ENCODE measurements at regions not wholly inside any gene's neighbourhood (a gene's known extent, or its start where the extent isn't known, plus 50 kb on each side); places are given as distances from the start of the nearest gene placed in this dataset.
A peak's percentile ranks its signal among the peaks of the same experiment; 100 is the strongest.

DNA sequence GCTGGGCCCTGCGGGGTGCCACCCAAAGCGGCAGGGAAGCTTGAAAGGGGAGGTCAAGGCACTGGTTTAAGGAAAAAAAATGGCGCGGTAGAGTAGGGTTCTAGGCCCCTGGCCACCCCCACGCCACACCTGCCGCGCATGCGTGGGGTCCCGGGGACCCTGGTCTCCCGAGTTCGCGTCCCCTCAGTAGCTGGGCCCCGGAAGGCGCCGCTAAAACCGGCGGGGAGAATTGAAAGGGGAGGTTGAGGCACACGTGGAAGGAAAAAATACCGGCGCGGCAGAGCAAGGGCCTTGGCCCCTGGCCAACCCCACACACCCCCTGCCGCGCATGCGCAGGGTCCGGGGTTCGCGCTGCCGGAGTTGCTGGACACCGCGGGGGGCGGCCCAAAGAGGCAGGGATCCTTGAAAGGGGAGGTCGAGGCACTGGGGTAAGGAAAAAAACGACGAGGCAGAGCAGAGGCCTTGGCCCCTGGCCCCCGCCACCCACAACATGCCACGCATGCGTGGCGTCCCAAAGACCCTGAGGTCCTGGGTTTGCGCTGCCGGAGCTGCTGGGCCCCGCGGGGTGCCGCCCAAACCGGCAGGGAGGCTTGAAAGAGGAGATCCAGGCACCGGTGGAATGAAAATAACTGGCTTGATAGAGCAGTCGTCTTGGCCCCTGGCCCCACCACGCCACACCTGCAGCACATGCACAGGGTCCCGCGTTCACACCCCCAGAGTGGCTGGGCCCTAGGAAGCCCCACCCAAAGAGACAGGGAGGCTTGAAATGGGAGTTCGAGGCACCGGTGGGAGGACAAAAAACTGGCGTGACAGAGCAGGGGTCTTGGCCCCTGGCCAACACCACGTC is 314.5 kb downstream of the ALG10 start:
- Mint-ChIP-seq H3K27me3 (no peaks in the 10 kb centered on the region), H3K9me3 (peaks cover 0 to 24% (median 10%) of the 10 kb centered on the region in 5 donors), H3K4me3 (no peak overlapping the region), H3K4me1 (no peaks in the 10 kb centered on the region), H3K27ac (peak overlapping the region in 1 of 8 donors; percentile 61), H3K36me3 (no peaks in the 10 kb centered on the region)
- POLR2A ChIA-PET: no interaction called here
- CTCF ChIA-PET: no interaction called here
- DNase-seq: no peak
- Histone ChIP-seq H3K9me3 (ENCODE audit: low read length) (no peaks in the 10 kb centered on the region), H3K27ac (ENCODE audit: low read depth, low read length) (no peak overlapping the region), H3K36me3 (ENCODE audit: insufficient read depth, low read length) (no peaks in the 10 kb centered on the region), H3K4me1 (ENCODE audit: insufficient read depth, low read length) (no peaks in the 10 kb centered on the region), H3K27me3 (ENCODE audit: insufficient read depth, low read length, poor library complexity, severe bottlenecking) (no peaks in the 10 kb centered on the region), H3K4me3 (ENCODE audit: low read length) (no peak overlapping the region)

DNA sequence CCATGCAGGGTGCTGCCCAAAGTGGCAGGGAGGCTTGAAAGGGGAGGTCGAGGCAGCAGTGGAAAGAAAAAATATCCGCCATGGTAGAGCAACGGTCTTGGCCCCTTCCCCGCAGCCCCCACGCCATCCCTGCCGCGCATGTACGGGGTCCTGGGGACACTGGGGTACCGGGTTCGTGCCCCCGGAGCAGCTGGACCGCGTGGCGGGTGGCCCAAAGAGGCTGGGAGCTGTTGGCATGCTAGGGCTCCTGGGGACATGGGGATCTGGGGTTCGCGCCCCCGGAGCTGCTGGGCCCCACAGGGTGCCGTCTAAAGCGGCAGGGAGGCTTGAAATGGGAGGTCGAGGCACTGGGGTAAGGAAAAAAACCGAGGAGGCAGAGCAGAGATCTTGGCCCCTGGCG is 316.5 kb downstream of the ALG10 start:
- Histone ChIP-seq H3K4me3 (ENCODE audit: low read length) (no peak overlapping the region), H3K27me3 (ENCODE audit: insufficient read depth, low read length, poor library complexity, severe bottlenecking) (no peaks in the 10 kb centered on the region), H3K4me1 (ENCODE audit: insufficient read depth, low read length) (no peaks in the 10 kb centered on the region), H3K9me3 (ENCODE audit: low read length) (no peaks in the 10 kb centered on the region), H3K36me3 (ENCODE audit: insufficient read depth, low read length) (no peaks in the 10 kb centered on the region), H3K27ac (ENCODE audit: low read depth, low read length) (no peak overlapping the region)
- no peaks in the 10 kb centered on the region for H3K36me3 Mint-ChIP-seq
- H3K27ac Mint-ChIP-seq: no peak overlapping the region
- H3K4me3 Mint-ChIP-seq: no peak overlapping the region
- DNase-seq: no peak
- peaks cover 0 to 25% (median 8%) of the 10 kb centered on the region in 5 donors for H3K9me3 Mint-ChIP-seq
- CTCF ChIA-PET: no interaction called here
- POLR2A ChIA-PET: no interaction called here
- H3K27me3 Mint-ChIP-seq: no peaks in the 10 kb centered on the region
- no peaks in the 10 kb centered on the region for H3K4me1 Mint-ChIP-seq

- no peaks in the 10 kb centered on the region for H3K36me3 ChIP-seq (ENCODE audit: insufficient read depth, low read length)
- H3K27me3 ChIP-seq (ENCODE audit: insufficient read depth, low read length, poor library complexity, severe bottlenecking): no peaks in the 10 kb centered on the region
- no peak overlapping the region for H3K27ac ChIP-seq (ENCODE audit: low read depth, low read length)
- Mint-ChIP-seq H3K4me3 (no peak overlapping the region), H3K9me3 (peaks cover 0 to 23% (median 8%) of the 10 kb centered on the region in 5 donors), H3K27ac (no peak overlapping the region), H3K4me1 (no peaks in the 10 kb centered on the region), H3K36me3 (no peaks in the 10 kb centered on the region), H3K27me3 (no peaks in the 10 kb centered on the region)
- H3K4me3 ChIP-seq (ENCODE audit: low read length): no peak overlapping the region
- no peaks in the 10 kb centered on the region for H3K9me3 ChIP-seq (ENCODE audit: low read length)
- H3K4me1 ChIP-seq (ENCODE audit: insufficient read depth, low read length): no peaks in the 10 kb centered on the region
- no peak for DNase-seq
- ChIA-PET POLR2A (no interaction called here), CTCF (no interaction called here)
Measured at GRCh38 chr12:34339922-34340321, 317.6 kb downstream of the ALG10 start.

GRCh38 chr12:34340534-34341361 is 318.5 kb downstream of the ALG10 start:
- Mint-ChIP-seq H3K4me3 (peak overlapping the region in 1 of 7 donors; percentile 66), H3K36me3 (no peaks in the 10 kb centered on the region), H3K27me3 (no peaks in the 10 kb centered on the region), H3K27ac (no peak overlapping the region), H3K4me1 (no peaks in the 10 kb centered on the region), H3K9me3 (peaks cover 0 to 23% (median 8%) of the 10 kb centered on the region in 5 donors)
- Histone ChIP-seq H3K4me1 (ENCODE audit: insufficient read depth, low read length) (no peaks in the 10 kb centered on the region), H3K36me3 (ENCODE audit: insufficient read depth, low read length) (no peaks in the 10 kb centered on the region), H3K4me3 (ENCODE audit: low read length) (no peak overlapping the region), H3K27ac (ENCODE audit: low read depth, low read length) (no peak overlapping the region), H3K9me3 (ENCODE audit: low read length) (no peaks in the 10 kb centered on the region), H3K27me3 (ENCODE audit: insufficient read depth, low read length, poor library complexity, severe bottlenecking) (no peaks in the 10 kb centered on the region)
- ChIA-PET CTCF (no interaction called here), POLR2A (no interaction called here)
- no peak for DNase-seq

- ChIA-PET POLR2A (no interaction called here), CTCF (no interaction called here)
- Histone ChIP-seq H3K9me3 (ENCODE audit: low read length) (no peaks in the 10 kb centered on the region), H3K4me1 (ENCODE audit: insufficient read depth, low read length) (no peaks in the 10 kb centered on the region), H3K27ac (ENCODE audit: low read depth, low read length) (no peak overlapping the region), H3K4me3 (ENCODE audit: low read length) (no peak overlapping the region), H3K27me3 (ENCODE audit: insufficient read depth, low read length, poor library complexity, severe bottlenecking) (no peaks in the 10 kb centered on the region), H3K36me3 (ENCODE audit: insufficient read depth, low read length) (no peaks in the 10 kb centered on the region)
- Mint-ChIP-seq H3K36me3 (no peaks in the 10 kb centered on the region), H3K9me3 (peaks cover 0 to 21% (median 8%) of the 10 kb centered on the region in 5 donors), H3K4me3 (no peak overlapping the region), H3K27ac (no peak overlapping the region), H3K27me3 (no peaks in the 10 kb centered on the region), H3K4me1 (no peaks in the 10 kb centered on the region)
- no peak for DNase-seq
Measured at GRCh38 chr12:34341362-34341733, 319.1 kb downstream of the ALG10 start.

DNA sequence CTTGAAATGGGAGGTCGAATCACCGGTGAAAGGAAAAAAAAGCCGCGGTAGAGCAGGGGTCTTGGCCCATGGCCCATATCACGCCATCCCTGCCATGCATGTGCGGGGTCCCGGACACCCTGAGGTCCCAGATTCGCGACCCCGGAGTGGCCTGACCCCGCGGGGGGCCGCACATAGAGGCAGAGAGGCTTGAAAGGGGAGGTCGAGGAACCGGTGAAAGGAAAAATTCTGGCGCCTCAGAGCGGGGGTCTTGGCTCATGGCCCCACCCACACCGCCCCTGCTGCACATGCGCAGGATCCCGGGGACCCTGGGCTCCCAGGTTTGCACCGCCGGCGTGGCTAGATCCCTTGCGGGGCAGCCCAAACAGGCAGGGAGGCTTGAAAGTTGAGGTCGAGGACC is 319.8 kb downstream of the ALG10 start:
- Mint-ChIP-seq H3K36me3 (no peaks in the 10 kb centered on the region), H3K4me3 (no peak overlapping the region), H3K27me3 (no peaks in the 10 kb centered on the region), H3K4me1 (no peaks in the 10 kb centered on the region), H3K27ac (no peak overlapping the region), H3K9me3 (peaks cover 0 to 21% (median 8%) of the 10 kb centered on the region in 5 donors)
- CTCF ChIA-PET: no interaction called here
- no peak overlapping the region for H3K4me3 ChIP-seq (ENCODE audit: low read length)
- no peaks in the 10 kb centered on the region for H3K36me3 ChIP-seq (ENCODE audit: insufficient read depth, low read length)
- POLR2A ChIA-PET: no interaction called here
- H3K9me3 ChIP-seq (ENCODE audit: low read length): no peaks in the 10 kb centered on the region
- no peak for DNase-seq
- H3K27me3 ChIP-seq (ENCODE audit: insufficient read depth, low read length, poor library complexity, severe bottlenecking): no peaks in the 10 kb centered on the region
- no peaks in the 10 kb centered on the region for H3K4me1 ChIP-seq (ENCODE audit: insufficient read depth, low read length)
- H3K27ac ChIP-seq (ENCODE audit: low read depth, low read length): no peak overlapping the region

DNA sequence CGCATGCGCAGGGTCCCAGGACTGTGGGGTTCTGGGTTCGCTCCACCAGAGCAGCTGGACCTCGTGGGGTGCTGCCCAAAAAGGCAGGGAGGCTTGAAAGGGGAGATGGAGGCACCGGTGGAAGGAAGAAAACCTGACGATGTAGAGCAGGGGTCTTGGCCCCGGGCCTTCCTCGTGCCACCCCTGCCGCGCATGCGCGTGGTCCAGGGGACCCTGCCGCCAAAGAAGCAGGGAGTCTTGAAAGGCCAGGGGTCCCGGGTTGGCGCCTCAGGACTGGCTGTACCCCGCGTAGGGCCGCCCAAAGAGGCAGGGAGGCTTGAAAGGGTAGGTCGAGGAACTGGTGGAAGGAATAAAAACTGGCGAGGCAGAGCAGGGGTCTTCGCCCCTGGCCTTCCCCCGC is 321.0 kb downstream of the ALG10 start:
- H3K4me1 Mint-ChIP-seq: no peaks in the 10 kb centered on the region
- CTCF ChIA-PET: no interaction called here
- H3K9me3 Mint-ChIP-seq: peaks cover 0 to 18% (median 6%) of the 10 kb centered on the region in 5 donors
- Histone ChIP-seq H3K4me3 (ENCODE audit: low read length) (no peak overlapping the region), H3K27ac (ENCODE audit: low read depth, low read length) (no peak overlapping the region), H3K9me3 (ENCODE audit: low read length) (no peaks in the 10 kb centered on the region), H3K27me3 (ENCODE audit: insufficient read depth, low read length, poor library complexity, severe bottlenecking) (no peaks in the 10 kb centered on the region), H3K36me3 (ENCODE audit: insufficient read depth, low read length) (no peaks in the 10 kb centered on the region), H3K4me1 (ENCODE audit: insufficient read depth, low read length) (no peaks in the 10 kb centered on the region)
- DNase-seq: no peak
- no peaks in the 10 kb centered on the region for H3K36me3 Mint-ChIP-seq
- no peak overlapping the region for H3K4me3 Mint-ChIP-seq
- H3K27ac Mint-ChIP-seq: no peak overlapping the region
- no peaks in the 10 kb centered on the region for H3K27me3 Mint-ChIP-seq
- POLR2A ChIA-PET: no interaction called here

DNA sequence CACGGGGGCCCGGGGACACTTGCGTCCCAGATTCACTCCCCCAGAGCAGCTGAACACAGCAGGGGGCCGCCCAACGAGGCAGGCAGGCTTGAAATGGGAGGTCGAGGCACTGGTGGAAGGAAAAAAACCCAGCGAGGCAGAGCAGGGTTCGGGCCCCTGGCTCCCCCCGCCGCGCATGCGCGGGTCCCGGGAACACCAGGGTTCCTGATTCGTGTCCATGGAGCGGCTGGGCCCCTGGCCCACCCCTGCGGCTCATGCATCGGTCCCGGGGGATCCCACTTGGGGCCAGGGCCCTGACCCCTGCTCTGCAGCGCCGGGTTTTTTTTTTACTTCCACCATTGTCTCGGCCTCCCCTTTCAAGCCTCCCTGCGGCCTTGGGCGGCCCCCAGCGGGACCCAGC is 321.5 kb downstream of the ALG10 start:
- no peak overlapping the region for H3K4me3 ChIP-seq (ENCODE audit: low read length)
- H3K27ac ChIP-seq (ENCODE audit: low read depth, low read length): no peak overlapping the region
- H3K36me3 Mint-ChIP-seq: no peaks in the 10 kb centered on the region
- no peaks in the 10 kb centered on the region for H3K9me3 ChIP-seq (ENCODE audit: low read length)
- CTCF ChIA-PET: no interaction called here
- POLR2A ChIA-PET: no interaction called here
- H3K9me3 Mint-ChIP-seq: peaks cover 0 to 17% (median 6%) of the 10 kb centered on the region in 5 donors
- H3K27me3 ChIP-seq (ENCODE audit: insufficient read depth, low read length, poor library complexity, severe bottlenecking): no peaks in the 10 kb centered on the region
- H3K4me1 ChIP-seq (ENCODE audit: insufficient read depth, low read length): no peaks in the 10 kb centered on the region
- no peak for DNase-seq
- H3K36me3 ChIP-seq (ENCODE audit: insufficient read depth, low read length): no peaks in the 10 kb centered on the region
- no peaks in the 10 kb centered on the region for H3K4me1 Mint-ChIP-seq
- H3K4me3 Mint-ChIP-seq: no peak overlapping the region
- H3K27ac Mint-ChIP-seq: no peak overlapping the region
- no peaks in the 10 kb centered on the region for H3K27me3 Mint-ChIP-seq

All from CD8-positive, alpha-beta memory T cell (primary cell).